AG20443 (cell line): ENCODE measurements at regions not wholly inside any gene's neighbourhood (a gene's known extent, or its start where the extent isn't known, plus 50 kb on each side); places are given as distances from the start of the nearest gene placed in this dataset.

Experiments used
- DNase-seq: peaks from one replicate; pipeline ENCODE4 v3.0.0; 2012; ENCODE audit warnings: low spot score, mixed read lengths

DNA sequence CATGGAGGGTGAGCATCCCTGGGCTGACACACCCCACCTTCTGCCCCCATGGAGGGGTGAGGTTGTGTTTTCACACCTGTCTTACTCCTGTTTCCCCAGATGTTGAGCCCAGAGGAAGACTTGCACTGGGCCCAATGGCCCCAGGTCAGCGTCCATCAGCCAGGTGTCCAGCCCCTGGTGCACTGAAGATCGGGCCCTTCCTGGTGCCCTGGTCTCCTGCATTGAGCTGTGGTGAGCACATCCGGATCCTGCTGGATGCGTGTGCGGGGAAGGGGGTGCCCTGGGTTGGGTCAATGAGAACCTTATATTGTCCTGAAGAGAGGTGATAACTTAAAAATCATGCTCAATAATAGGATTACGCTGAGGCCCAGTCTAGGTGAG is 227.3 kb downstream of the SNRPN start:
- no peak for DNase-seq

DNA sequence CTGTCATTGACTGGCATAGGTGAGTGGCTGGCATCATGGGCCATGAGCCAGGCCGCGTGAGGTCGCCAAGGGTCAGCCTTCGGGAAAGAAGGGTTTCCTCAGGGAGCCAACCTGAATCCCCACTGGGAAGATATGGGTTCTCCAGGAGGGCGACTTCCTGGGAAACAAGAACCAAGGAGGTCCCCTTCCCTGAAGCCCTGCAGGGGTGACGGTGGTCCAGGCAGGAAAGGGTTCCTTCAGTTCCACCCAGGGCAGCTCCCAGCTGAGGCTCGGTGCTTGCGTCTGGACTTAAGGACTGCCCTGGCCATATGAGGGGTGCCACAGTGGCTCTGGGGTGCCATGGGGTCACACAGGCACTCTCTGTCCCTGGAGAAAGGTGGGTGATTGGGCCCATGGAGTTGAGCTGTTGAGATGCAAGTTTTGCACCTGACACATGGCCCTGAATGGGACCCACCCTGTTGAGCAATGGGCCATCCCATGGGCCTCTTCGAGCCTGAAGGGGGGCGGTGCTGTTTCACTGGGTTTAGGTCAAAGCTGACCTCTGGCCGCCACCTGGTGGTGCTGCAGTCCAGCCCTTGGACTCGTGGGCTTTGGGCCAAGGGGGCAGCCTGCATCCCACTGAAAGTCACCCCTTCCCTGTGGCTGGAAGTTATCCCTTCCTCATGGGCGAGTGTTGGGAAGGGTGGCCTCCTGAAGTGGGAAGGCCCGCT is 228.1 kb downstream of the SNRPN start:
- DNase-seq, result no peak

DNA sequence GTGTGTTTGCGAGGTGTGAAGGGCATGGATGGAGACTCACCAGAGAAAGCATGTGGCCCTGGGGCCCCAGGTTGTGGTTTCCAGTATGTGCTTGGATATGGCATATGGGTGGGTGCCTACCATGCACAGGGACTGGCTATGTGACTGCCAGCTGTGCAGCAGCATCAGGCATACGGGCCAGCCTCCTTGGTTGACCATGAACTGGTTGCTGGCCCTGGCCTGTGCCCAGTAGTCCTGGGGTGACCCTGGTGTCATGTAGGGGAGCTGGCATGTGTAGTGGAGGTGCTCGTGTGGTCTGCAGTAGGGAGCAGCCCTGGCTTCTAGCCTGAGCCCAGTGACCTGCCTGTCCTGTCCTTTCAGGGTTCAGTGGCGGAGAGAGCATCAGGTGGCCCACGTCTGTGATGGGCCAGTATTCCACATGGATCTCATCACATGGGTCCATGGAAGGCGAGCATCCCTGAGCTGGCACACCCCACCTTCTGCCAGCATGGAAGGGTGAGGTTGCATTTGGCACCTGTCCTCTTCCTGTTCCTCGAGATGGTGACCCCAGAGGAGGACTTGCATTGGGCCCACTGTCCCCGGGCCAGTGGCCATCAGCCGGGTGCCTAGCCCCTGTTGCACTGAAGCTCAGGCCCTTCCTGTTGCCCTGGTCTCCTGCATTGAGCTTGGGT is 228.9 kb downstream of the SNRPN start:
- DNase-seq, result no peak

DNA sequence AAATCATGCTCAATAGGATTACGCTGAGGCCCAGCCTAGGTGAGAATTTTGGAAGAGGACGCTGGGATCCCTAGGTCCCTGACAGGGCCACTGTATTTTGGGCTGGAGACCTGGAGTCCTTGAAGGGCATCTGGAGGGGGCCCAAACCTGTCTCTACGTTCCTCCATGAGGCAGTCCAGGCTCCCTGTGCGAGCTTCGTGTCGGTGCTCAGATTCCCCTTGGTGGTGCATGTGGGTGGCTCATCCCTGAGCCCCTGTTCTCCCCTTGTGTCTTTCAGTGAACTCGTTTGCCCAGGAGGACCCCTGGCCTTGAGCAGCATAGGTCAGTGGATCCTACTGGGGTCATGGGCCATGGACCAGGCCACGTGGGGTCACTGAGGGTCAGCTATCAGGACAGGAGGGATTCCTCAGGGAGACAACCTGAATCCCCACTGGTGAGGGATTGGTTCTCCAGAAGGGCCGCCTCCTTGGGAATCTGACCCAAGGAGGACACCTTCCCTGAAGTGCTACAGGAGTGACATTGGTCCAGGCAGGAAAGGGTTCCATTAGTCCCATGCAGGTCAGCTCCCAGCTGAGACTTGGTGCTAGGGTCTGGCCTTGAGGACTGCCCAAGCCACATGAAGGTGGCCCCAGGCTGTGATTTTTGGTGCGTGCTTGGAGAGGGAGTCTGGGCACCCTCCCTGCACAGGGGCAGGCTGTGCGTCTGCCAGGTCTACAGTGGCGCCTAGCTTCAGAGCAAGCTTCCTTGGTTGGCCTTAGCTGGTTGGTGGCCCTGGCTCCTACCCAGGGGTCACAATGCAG is 229.8 kb downstream of the SNRPN start:
- no peak for DNase-seq

DNA sequence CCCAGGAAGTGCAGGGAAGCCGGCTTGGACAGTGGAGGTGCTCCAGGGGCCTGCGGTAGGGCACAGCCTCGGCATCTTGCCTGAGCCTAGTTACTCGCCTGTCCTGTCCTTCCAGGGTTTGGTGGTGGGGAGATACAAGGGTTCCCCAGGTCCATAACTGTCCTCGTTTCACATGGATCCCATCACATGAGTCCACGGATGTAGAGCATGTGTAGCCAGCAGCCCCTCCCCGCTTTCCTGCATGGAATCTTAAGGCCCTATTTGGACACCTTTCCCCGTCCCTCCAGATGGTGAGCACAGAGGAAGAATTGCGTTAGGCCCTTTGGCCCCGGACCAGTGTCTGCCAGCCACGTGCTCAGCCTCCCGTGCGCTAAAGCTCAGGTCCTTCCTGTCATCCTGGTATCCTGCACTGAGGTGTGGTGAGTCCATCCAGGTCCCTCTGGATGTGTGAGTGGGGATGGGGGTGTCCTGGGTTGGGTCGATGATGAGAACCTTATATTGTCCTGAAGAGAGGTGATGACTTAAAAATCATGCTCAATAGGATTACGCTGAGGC is 230.4 kb downstream of the SNRPN start:
- DNase-seq, result no peak

DNA sequence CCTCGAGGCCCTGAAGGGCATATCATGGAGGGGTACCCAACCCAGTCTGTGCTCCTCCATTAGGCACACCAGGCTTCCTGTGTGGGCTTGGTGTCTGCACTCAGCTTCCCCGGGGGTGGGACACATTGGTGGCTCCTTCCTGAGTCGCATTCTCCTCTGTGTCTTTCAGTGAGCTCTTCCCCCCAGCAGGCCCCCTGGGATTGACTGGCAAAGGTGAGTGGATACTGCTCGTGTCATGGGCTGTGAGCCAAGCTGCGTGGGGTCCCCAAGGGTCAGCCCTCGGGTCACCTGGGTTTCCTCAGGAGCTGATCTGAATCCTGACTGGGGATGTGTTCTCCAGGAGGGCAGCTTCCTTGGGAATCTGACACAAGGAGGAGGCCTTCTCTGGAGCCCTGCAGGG is 231.0 kb downstream of the SNRPN start:
- no peak for DNase-seq

DNA sequence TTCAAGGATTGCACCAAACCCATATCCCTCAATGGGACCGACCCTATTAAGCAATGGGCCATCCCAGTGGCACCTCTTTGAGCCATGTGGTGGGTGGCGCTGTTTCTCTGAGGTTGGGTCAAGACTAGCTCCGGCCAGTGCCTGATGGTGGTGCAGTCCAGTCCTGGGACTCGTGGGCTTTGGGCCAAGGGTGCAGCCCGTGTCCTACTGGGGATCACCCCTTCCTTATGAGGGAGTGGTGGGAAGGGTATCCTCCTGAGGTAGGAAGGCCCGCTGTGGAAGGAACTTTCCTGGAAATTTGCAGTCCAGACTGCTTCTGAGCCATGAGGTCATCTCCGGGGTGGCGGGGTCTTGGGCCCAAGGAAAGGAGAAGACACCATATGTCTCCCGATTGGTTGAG is 231.6 kb downstream of the SNRPN start:
- DNase-seq, result no peak

DNA sequence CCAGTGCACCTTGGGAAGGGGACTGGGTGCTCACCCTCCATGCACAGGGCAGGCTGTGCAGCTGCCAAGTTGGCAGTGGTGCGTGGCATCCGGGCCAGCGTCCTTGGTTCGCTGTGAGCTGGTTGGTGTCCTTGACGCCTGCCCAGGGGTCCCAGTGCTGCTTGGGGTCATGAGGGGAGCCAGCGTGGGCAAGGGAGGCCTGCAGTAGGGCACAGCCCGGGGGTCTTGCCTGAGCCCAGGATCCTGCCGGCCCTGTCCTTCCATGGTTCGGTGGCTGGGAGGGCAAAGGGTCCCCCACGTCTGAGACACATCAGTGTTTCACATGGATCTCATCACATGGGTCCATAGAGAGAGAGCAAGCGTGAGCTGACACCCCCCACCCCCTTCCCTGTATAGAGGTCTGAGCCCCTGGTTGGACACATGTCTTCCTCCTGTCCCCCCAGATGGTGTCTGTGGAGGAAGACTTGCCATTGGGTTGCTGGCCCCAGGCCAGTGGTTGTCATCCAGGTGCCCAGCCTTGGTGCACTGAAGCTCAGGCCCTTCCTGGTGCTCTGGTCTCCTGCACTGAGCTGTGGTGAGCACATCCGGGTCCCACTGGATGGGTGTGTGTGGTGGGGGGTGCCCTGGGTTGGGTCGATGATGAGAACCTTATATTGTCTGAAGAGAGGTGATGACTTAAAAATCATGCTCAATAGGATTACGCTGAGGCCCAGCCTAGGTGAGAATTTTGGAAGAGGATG is 232.3 kb downstream of the SNRPN start:
- no peak for DNase-seq

DNA sequence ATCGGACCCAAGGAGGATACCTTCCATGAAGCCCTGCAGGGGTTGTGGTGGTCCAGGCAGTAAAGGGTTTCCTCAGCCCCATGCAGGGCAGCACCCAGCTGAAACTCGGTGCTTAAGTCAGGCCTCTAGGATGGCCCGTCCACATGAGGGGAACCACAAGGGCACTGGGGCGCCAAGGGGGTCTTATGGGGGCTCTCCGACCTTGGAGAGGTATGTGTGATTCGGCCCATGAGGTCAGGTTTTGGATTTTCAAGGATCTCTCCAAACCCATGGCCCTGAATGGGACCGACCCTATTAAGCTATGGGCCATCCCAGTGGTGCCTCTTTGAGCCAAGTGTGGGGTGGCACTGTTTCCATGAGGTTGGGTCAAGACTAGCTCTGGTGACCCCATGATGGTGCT is 233.3 kb downstream of the SNRPN start:
- no peak for DNase-seq

DNA sequence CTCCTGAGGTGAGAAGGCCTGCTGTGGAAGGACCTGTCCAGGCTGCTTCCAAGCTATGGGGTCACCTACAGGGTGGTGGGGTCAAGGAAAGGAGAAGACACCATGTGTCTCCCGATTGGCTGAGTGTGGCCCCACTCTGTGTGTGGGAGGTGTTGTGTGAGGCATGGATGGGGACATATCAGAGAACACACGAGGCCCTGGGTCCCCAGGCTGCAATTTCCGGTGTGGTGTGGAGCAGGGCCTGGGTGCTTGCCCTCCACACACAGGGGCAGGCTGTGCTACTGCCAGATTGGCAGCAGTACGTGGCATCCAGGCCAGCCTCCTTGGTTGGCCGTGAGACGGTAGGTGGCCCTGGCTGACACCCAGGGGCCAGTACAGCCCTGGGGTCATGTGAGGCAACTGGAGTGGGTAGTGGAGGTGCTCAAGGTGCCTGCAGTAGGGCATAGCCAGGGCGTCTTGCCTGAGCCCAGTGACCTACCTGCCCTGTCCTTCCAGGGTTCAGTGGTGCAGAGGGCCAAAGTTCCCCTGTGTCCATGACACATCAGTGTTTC is 233.8 kb downstream of the SNRPN start:
- DNase-seq, result no peak

DNA sequence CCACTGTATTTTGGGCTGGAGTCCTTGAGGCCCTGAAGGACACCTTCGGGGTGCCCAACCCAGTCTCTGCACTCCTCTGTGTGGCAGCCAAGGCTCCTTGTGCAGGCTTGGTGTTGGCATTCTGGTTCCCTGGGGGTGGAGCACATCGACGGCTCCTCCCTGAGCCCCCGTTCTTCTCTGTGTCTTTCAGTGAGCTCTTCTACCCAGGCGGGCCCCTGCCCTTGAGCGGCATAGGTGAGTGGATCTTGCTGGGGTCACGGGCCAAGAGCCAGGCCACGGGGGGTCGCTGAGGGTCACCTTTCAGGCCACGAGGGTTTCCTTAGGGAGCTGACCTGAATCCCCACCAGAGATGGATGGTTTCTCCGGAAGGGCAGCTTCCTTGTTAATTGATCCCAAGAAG is 234.8 kb downstream of the SNRPN start:
- DNase-seq, result no peak

DNA sequence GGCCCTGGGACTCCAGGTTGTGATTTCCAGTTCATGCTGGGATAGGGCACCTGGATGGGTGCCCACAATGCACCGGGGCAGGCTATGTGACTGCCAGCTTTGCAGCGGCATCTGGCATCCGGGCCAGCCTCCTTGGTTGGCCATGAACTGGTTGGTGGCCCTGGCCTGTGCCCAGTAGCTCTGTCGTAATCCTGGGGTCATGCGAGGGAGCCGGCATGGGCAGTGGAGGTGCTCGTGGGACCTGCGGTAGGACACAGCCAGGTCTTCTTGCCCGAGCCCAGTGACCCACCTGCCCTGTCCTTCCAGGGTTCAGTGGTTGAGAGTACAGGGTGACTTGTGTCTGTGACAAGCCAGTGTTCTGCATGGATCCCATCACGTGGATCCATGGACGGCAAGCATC is 237.9 kb downstream of the SNRPN start:
- no peak for DNase-seq

DNA sequence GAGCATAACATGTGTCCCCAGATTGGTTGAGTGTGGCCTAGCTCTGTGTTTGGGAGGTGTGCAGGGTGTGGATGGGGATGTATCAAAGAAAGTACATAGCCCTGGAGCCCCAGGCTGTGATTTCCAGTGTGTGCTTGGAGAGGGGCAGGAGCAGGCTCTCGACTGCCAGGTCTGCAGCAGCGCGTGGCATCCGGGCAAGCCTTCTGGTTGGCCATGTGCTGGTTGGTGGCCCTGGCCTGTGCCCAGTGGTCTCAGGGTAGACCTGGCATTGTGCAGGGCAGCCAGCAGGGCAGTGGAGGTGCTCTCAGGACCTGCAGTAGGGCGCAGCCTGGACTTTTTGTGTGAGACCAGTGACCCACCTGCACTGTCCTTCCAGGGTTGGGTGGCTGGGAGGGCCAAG is 231.5 kb downstream of the UBE3A start:
- no peak for DNase-seq

DNA sequence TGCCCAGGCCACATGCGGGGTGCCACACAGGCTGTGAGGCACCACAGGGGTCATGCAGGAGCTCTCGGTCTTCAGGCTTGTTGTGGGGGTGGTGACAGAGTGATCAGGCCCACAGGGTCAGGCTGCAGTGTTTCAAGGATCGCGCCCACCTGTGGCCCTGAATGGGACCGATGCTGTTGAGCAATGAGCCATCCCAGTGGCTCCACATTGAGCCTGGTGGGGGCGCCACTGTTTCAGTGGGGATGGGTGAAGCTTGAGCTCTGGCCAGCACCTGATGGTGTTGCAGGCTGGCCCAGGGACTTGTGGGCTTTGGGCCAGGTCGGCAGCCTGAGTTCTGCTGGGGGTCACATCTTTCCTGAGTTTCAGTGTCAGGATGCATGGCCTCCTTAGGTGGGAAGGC is 230.1 kb downstream of the UBE3A start:
- no peak for DNase-seq

DNA sequence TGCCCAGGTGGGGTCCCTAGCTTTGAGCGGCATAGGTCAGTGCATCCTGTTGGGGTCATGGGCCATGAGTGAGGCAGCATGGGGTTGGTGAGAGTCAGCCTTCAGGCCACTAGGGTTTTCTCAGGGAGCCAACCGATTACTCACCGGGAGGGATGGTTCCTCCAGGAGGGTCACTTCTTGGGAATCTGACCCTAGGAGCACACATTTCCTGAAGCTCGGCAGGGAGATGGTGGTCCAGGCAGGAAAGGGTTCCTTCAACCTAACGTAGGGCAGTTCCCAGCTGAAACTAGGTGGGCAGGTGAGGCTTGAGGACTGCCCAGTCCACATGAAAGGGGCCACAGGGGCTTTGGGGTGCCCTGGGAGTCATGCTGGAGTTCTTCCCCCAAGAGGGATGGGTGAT is 218.0 kb downstream of the UBE3A start:
- DNase-seq, result no peak

DNA sequence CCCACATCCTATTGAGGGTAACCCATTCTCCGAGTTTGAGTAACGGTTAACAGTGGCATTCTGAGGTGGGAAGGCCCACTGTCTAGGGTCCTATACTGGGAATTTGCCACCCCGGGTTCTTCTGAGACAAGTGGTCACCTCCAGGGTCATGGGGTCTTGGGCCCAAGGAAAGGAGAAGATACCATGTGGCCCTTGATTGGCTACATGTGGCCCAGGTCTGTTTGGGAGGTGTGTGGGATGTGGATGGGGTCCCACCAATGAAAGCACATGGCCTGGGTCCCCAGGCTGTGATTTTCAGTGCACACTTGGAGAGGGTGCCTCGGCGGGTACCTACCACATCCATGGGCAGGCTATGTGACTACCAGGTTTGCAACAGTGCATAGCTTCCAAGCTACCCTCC is 214.4 kb downstream of the UBE3A start:
- DNase-seq, result no peak

DNA sequence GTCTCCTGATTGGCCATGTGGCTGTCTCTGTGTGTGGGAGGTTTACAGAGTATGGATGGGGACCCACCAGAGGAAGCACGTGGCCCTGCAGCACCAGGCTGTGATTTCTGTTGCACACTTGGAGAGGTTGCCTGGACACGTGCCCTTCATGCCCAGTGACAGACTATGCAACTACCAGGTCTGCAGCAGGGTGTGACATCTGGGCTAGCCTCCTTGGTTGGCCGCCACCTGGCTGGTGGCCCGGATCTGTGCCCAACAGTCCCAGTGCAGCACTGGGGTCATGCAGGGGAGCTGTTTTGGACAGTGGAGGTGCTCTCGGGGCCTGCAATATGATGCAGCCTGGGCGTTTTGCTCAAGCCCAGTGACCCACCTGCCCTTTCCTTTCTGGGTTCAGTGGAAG is 212.5 kb downstream of the UBE3A start:
- DNase-seq, result no peak

DNA sequence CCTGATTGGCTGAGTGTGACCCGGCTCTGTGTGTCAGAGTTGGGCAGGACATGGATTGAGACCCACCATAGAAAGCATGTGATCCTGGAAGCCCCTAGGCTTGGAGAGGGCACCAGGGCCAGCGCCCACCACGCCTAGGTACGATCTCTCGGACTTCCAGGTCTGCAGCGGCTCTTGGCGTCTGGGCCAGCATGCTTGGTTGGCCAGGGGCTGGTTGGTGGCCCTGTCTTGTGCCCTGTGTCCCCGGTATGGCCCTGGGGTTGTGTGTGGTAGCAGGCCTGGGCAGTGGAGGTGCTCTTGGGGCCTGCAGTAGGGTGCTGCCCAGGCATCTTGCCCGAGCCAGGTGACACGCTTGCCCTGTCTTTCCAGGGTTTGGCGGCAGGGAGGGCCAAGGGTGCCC is 210.6 kb downstream of the UBE3A start:
- no peak for DNase-seq

DNA sequence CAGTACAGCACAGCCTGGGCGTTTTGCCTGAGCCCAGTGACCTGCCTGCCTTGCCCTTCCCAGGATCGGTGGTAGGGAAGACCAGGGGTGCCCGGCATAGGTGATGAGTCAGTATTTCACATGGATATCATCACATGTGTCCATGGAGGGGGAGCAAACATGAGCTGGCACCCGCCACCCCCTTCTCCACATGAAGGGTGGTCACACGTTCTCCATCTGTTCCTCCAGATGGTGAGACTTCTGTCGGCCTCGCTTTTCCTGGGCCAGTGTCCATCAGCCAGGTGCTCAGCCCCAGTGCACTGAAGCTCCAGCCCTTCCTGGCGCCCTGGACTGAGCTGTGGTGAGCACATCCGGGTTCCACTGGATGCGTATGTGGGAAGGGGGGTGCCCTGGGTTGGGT is 208.4 kb downstream of the UBE3A start:
- DNase-seq, result no peak

DNA sequence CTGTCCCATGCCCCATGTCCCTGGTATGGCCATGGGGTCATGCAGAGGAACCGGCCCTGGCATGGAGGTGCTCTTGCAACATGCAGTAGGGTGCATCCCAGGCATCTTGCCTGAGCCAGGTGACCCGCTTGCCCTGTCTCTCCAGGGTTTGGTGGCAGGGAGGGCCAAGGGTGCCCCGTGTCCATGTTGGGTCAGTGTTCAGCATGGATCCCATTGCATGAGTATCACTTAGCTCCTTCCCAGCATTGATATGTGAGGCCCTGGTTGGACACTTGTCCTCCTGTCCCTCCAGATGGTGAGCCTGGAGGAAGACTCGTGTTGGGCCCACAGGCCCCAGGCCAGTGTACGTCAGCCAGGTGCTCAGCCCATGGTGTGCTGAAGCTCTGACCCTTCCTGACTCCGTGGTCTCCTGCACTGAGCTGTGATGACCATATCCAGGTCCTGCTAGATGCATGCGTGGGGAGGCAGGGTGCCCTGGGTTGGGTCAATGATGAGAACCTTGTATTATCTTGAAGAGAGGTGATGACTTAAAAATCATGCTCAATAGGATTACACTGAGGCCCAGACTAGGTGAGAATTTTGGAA is 205.0 kb downstream of the UBE3A start:
- no peak for DNase-seq

DNA sequence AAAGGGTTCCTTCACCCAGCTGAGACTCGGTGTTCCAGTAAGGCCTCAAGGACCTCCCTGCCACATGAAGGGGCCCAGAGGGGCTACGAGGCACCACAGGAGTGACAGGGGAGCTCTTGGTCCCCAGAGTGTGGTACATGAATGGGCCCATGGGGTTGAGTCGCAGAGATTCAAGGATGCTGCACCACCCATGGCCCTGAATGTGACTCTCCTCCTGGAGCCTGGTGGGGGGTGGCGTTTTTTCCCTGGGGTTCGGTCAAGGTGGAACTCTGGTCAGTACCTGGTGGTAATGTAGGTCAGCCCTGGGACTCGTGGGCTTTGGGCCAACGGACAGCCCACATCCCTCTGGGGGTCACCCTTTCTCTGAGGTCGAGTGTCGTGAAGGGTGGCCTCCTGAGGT is 204.0 kb downstream of the UBE3A start:
- no peak for DNase-seq

DNA sequence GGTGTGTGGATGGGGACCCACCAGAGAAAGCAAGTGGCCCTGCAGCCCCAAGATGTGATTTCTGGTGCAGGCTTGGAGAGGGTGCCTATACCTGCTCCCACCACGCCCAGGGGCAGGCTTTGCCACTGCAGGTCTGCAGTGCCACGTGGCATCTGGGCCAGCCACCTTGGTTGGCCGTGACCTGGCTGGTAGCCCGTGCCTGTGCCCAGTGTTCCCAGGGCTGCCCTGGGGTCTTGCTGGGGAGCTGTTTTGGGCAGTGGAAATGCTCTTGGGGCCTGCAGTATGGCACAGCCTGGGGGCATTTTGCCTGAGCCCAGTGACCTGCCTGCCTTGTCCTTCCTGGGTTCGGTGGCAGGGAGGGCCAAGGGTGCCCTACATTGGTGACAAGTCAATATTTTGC is 203.4 kb downstream of the UBE3A start:
- no peak for DNase-seq
